ENCODE measurements at regions not wholly inside any gene's neighbourhood (a gene's known extent, or its start where the extent isn't known, plus 50 kb on each side); places are given as distances from the start of the nearest gene placed in this dataset.

- no peak overlapping the region for H3K4me3 ChIP-seq (ENCODE audit: low read depth, low read length, poor library complexity, severe bottlenecking)
- no peaks in the 10 kb centered on the region for H3K9me3 ChIP-seq (ENCODE audit: low read depth, low read length, poor library complexity, severe bottlenecking)
- H3K4me1 ChIP-seq (ENCODE audit: insufficient read depth, low read length, poor library complexity, severe bottlenecking) = no peaks in the 10 kb centered on the region
- no TSS peak for BruUV-seq (replicated peaks)
- H3K27ac ChIP-seq (ENCODE audit: low read depth, low read length, poor library complexity, severe bottlenecking) = no peak overlapping the region
- intact Hi-C loops (cut with micrococcal nuclease; ENCODE audit: unreplicated experiment) = no loop called here
- no peaks in the 10 kb centered on the region for H3K36me3 ChIP-seq (ENCODE audit: insufficient read depth, low read length, poor library complexity, severe bottlenecking)
- no peaks in the 10 kb centered on the region for H3K27me3 ChIP-seq (replicated peaks; ENCODE audit: insufficient read depth, low read depth, low read length, poor library complexity)
- no peak for DNase-seq (ENCODE audit: low spot score)
- ChIA-PET CTCF (no interaction called here), POLR2A (ENCODE audit: low non-redundant PET) (no interaction called here)
- TF ChIP-seq EZH2 (IDR thresholded peaks at IDR 0.05; ENCODE audit: borderline replicate concordance, low read depth, low read length, poor library complexity, severe bottlenecking) = no peak
- TF ChIP-seq, protein P1, sequence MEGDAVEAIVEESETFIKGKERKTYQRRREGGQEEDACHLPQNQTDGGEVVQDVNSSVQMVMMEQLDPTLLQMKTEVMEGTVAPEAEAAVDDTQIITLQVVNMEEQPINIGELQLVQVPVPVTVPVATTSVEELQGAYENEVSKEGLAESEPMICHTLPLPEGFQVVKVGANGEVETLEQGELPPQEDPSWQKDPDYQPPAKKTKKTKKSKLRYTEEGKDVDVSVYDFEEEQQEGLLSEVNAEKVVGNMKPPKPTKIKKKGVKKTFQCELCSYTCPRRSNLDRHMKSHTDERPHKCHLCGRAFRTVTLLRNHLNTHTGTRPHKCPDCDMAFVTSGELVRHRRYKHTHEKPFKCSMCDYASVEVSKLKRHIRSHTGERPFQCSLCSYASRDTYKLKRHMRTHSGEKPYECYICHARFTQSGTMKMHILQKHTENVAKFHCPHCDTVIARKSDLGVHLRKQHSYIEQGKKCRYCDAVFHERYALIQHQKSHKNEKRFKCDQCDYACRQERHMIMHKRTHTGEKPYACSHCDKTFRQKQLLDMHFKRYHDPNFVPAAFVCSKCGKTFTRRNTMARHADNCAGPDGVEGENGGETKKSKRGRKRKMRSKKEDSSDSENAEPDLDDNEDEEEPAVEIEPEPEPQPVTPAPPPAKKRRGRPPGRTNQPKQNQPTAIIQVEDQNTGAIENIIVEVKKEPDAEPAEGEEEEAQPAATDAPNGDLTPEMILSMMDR (conservative IDR thresholded peaks at IDR 0.05; ENCODE audit: low read depth, low read length) = no peak
These were observed 1077.4 kb upstream of the ADGRL4 start for GRCh38 chr1:80083892-80084291.

GRCh38 chr1:80076469-80076868 lies 1069.9 kb upstream of the ADGRL4 start:
- TF ChIP-seq, protein P1 (conservative IDR thresholded peaks at IDR 0.05; ENCODE audit: low read depth, low read length) = no peak
- no peak for TF ChIP-seq EZH2 (IDR thresholded peaks at IDR 0.05; ENCODE audit: borderline replicate concordance, low read depth, low read length, poor library complexity, severe bottlenecking)
- H3K27me3 ChIP-seq (replicated peaks; ENCODE audit: insufficient read depth, low read depth, low read length, poor library complexity) = no peaks in the 10 kb centered on the region
- no TSS peak for BruUV-seq (replicated peaks)
- H3K4me1 ChIP-seq (ENCODE audit: insufficient read depth, low read length, poor library complexity, severe bottlenecking) = no peaks in the 10 kb centered on the region
- H3K27ac ChIP-seq (ENCODE audit: low read depth, low read length, poor library complexity, severe bottlenecking) = no peak overlapping the region
- no peak overlapping the region for H3K4me3 ChIP-seq (ENCODE audit: low read depth, low read length, poor library complexity, severe bottlenecking)
- intact Hi-C loops (cut with micrococcal nuclease; ENCODE audit: unreplicated experiment) = no loop called here
- ChIA-PET CTCF (no interaction called here), POLR2A (ENCODE audit: low non-redundant PET) (no interaction called here)
- DNase-seq (ENCODE audit: low spot score) = no peak
- no peaks in the 10 kb centered on the region for H3K9me3 ChIP-seq (ENCODE audit: low read depth, low read length, poor library complexity, severe bottlenecking)
- no peaks in the 10 kb centered on the region for H3K36me3 ChIP-seq (ENCODE audit: insufficient read depth, low read length, poor library complexity, severe bottlenecking)

DNA sequence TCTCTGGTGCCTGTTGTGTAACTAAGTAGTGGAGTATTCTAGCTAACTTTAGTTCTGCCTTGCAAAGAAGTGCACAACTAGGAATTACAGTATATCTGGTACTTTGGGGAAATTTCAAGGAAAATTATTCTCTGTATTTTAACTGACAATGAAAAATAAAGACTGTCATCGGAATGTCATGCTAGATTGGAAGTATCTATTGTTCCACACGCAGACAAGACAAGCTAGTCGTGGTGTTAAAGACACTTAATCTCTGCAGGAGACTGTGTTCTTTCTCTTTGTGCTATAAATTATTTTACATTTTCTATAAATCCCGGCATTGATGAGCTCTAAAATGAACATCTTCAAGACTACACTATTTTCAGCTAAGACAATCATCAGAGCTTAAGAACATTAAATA lies 1068.8 kb upstream of the ADGRL4 start:
- H3K9me3 ChIP-seq (ENCODE audit: low read depth, low read length, poor library complexity, severe bottlenecking) = no peaks in the 10 kb centered on the region
- H3K27me3 ChIP-seq (replicated peaks; ENCODE audit: insufficient read depth, low read depth, low read length, poor library complexity) = no peaks in the 10 kb centered on the region
- no peak for DNase-seq (ENCODE audit: low spot score)
- ChIA-PET POLR2A (ENCODE audit: low non-redundant PET) (no interaction called here), CTCF (no interaction called here)
- BruUV-seq (replicated peaks) = no TSS peak
- H3K4me1 ChIP-seq (ENCODE audit: insufficient read depth, low read length, poor library complexity, severe bottlenecking) = no peaks in the 10 kb centered on the region
- intact Hi-C loops (cut with micrococcal nuclease; ENCODE audit: unreplicated experiment) = no loop called here
- no peaks in the 10 kb centered on the region for H3K36me3 ChIP-seq (ENCODE audit: insufficient read depth, low read length, poor library complexity, severe bottlenecking)
- H3K27ac ChIP-seq (ENCODE audit: low read depth, low read length, poor library complexity, severe bottlenecking) = no peak overlapping the region
- H3K4me3 ChIP-seq (ENCODE audit: low read depth, low read length, poor library complexity, severe bottlenecking) = no peak overlapping the region
- TF ChIP-seq, protein P1 (conservative IDR thresholded peaks at IDR 0.05; ENCODE audit: low read depth, low read length) = no peak
- no peak for TF ChIP-seq EZH2 (IDR thresholded peaks at IDR 0.05; ENCODE audit: borderline replicate concordance, low read depth, low read length, poor library complexity, severe bottlenecking)

Data from A673 (cell line).